HG03342 (cell line): ENCODE measurements at regions not wholly inside any gene's neighbourhood (a gene's known extent, or its start where the extent isn't known, plus 50 kb on each side); places are given as distances from the start of the nearest gene placed in this dataset.
"Not testable (repeated sequence)": the region's sequence is repeated elsewhere in the genome, so short reads cannot be mapped to it uniquely, and the experiment has no call there.

Experiments used
- ATAC-seq: cut with Tn5 transposase; IDR thresholded peaks from one replicate; pipeline ENCODE4 v1.9.1; 2021; ENCODE audit warnings: mild to moderate bottlenecking, moderate library complexity; ENCODE audit not compliant: unreplicated experiment

GRCh38 chr11:92465410-92465809 is 240.8 kb downstream of the FAT3 start:
- ATAC-seq: not testable (repeated sequence)

GRCh38 chr11:92473736-92474135 is 249.1 kb downstream of the FAT3 start:
- ATAC-seq: no peak

GRCh38 chr11:92475316-92475715 is 250.7 kb downstream of the FAT3 start:
- no peak for ATAC-seq

- no peak for ATAC-seq
Measured at GRCh38 chr11:92475819-92476218, 251.2 kb downstream of the FAT3 start.

- no peak for ATAC-seq
Measured at GRCh38 chr11:92477686-92478085, 253.1 kb downstream of the FAT3 start.

GRCh38 chr11:92480499-92480898 is 255.9 kb downstream of the FAT3 start:
- no peak for ATAC-seq

- no peak for ATAC-seq
Measured at GRCh38 chr11:92482492-92483060, 258.0 kb downstream of the FAT3 start.

- no peak for ATAC-seq
Measured at GRCh38 chr11:92484570-92484969, 260.0 kb downstream of the FAT3 start.

GRCh38 chr11:92489826-92490399 is 265.3 kb downstream of the FAT3 start:
- no peak for ATAC-seq

GRCh38 chr11:92492372-92492771 is 267.8 kb downstream of the FAT3 start:
- ATAC-seq: no peak

GRCh38 chr11:92495107-92495793 is 270.6 kb downstream of the FAT3 start:
- no peak for ATAC-seq

GRCh38 chr11:92500453-92500852 is 275.8 kb downstream of the FAT3 start:
- ATAC-seq: no peak

- ATAC-seq: no peak
Measured at GRCh38 chr11:92501066-92501739, 276.6 kb downstream of the FAT3 start.

- ATAC-seq: no peak
Measured at GRCh38 chr11:92504004-92504403, 279.4 kb downstream of the FAT3 start.

- ATAC-seq: no peak
Measured at GRCh38 chr11:92504534-92504933, 279.9 kb downstream of the FAT3 start.

- no peak for ATAC-seq
Measured at GRCh38 chr11:92505689-92506088, 281.1 kb downstream of the FAT3 start.

- ATAC-seq: no peak
Measured at GRCh38 chr11:92506809-92507336, 282.3 kb downstream of the FAT3 start.

GRCh38 chr11:92510591-92510990 is 286.0 kb downstream of the FAT3 start:
- no peak for ATAC-seq

- ATAC-seq: no peak
Measured at GRCh38 chr11:92511522-92512203, 287.0 kb downstream of the FAT3 start.

- ATAC-seq: no peak
Measured at GRCh38 chr11:92512204-92512569, 287.6 kb downstream of the FAT3 start.

GRCh38 chr11:92523611-92524010 is 299.0 kb downstream of the FAT3 start:
- ATAC-seq: no peak
